Gastrocnemius medialis (tissue), 4 donors: ENCODE measurements at regions not wholly inside any gene's neighbourhood (a gene's known extent, or its start where the extent isn't known, plus 50 kb on each side); places are given as distances from the start of the nearest gene placed in this dataset.

Experiments
- ATAC-seq, 2 donors: fragments of 150-250 bp; one replicate each; pipeline ENCODE4 v1.9.1; 2016
- DNase-seq, 2 donors: peaks; one replicate each; pipeline ENCODE4 v3.0.0-alpha.2; 2019
- H3K27ac ChIP-seq, 4 donors: fragments of 200-600 bp; sonication (generic); 1 replicate in 1 of 4; 2 replicates in 3 of 4; pipeline ENCODE4 v1.5.1; 2016 to 2018; ENCODE audit warnings: mild to moderate bottlenecking in 2 of 4, moderate library complexity in 1 of 4
- H3K27me3 ChIP-seq, 3 donors: fragments of 200-600 bp; sonication (generic) in 2 of 3; 1 replicate in 1 of 3; 2 replicates in 2 of 3; pipeline versions ENCODE4 v1.5.1 to v1.6.0; 2016 to 2019; ENCODE audit warnings: mild to moderate bottlenecking in 1 of 3, moderate library complexity in 1 of 3
- H3K36me3 ChIP-seq, 2 donors: fragments of 200-600 bp; sonication (generic) in 1 of 2; one replicate each; pipeline ENCODE4 v1.5.1; 2017 to 2018
- H3K4me1 ChIP-seq, 2 donors: fragments of 200-600 bp; sonication (generic) in 1 of 2; one replicate each; pipeline ENCODE4 v1.5.1; 2016 to 2017; ENCODE audit warnings: mild to moderate bottlenecking in 2 of 2
- H3K4me3 ChIP-seq, 4 donors: fragments of 200-600 bp; sonication (generic) in 3 of 4; 1 replicate in 1 of 4; 2 replicates in 3 of 4; pipeline ENCODE4 v1.5.1; 2016 to 2019; ENCODE audit warnings: mild to moderate bottlenecking in 2 of 4
- H3K9me3 ChIP-seq, 3 donors: fragments of 200-600 bp; sonication (generic) in 2 of 3; 1 replicate in 1 of 3; 2 replicates in 2 of 3; pipeline ENCODE4 v1.5.1; 2016 to 2019
- POLR2A ChIP-seq, 2 donors: fragments of 450-650 bp; IDR thresholded peaks; one replicate each; pipeline ENCODE4 v1.6.1; 2017; ENCODE audit warnings: antibody characterized with exemption in 2 of 2, mild to moderate bottlenecking in 2 of 2, moderate library complexity in 2 of 2
- in situ Hi-C, 4 donors: fragments of 200-750 bp; cut with MboI; loops; one replicate each; pipeline versions ENCODE4 v1.15.0 to v1.8.0; 2017; ENCODE audit warnings: low sequenced_read_pairs in 4 of 4
- intact Hi-C: fragments of 100-400 bp; cut with DNase I; formaldehyde crosslinking; loops from one replicate; pipeline ENCODE4 v1.15.1; 2023; ENCODE audit warnings: low total_unique reads
- TF ChIP-seq, protein P1 (sequence below), 5 experiments: fragments of 450-650 bp in 3 of 5; fragments of 200-600 bp in 2 of 5; sonication (generic) in 2 of 5; IDR thresholded peaks in 4 of 5; conservative IDR thresholded peaks in 1 of 5; 1 replicate in 4 of 5; 2 replicates in 1 of 5; pipeline ENCODE4 v1.5.1; 2016 to 2019; ENCODE audit warnings: antibody characterized with exemption in 5 of 5, mild to moderate bottlenecking in 3 of 5, moderate library complexity in 3 of 5

DNA sequence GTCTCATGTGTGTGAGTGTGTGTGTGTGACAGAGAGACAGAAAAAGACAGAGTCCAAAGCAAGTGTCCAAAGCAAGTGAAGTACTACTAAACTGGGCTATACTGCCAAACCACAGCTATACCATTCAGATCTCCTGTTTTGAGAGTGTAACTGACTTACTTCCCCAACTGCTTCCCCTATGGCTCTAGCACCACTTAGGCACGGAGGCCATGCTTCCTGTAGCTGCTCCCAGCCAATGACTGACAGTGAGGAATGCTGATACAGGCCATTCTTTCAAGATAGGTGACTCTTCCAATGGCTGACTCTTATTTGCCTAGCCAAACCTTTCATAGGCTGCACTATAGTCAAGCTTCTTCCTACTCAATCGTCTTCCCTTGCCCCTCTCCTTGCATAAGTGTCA lies 393.2 kb downstream of the BCAT1 start:
- Histone ChIP-seq H3K27me3 (peaks cover 0 to 3% (median 0%) of the 10 kb centered on the region in 3 donors), H3K4me3 (no peak overlapping the region), H3K36me3 (no peaks in the 10 kb centered on the region), H3K4me1 (no peaks in the 10 kb centered on the region), H3K27ac (no peak overlapping the region), H3K9me3 (no peaks in the 10 kb centered on the region)
- TF ChIP-seq POLR2A (IDR thresholded peaks at IDR 0.05): no peak
- TF ChIP-seq, protein P1, sequence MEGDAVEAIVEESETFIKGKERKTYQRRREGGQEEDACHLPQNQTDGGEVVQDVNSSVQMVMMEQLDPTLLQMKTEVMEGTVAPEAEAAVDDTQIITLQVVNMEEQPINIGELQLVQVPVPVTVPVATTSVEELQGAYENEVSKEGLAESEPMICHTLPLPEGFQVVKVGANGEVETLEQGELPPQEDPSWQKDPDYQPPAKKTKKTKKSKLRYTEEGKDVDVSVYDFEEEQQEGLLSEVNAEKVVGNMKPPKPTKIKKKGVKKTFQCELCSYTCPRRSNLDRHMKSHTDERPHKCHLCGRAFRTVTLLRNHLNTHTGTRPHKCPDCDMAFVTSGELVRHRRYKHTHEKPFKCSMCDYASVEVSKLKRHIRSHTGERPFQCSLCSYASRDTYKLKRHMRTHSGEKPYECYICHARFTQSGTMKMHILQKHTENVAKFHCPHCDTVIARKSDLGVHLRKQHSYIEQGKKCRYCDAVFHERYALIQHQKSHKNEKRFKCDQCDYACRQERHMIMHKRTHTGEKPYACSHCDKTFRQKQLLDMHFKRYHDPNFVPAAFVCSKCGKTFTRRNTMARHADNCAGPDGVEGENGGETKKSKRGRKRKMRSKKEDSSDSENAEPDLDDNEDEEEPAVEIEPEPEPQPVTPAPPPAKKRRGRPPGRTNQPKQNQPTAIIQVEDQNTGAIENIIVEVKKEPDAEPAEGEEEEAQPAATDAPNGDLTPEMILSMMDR (IDR thresholded peaks at IDR 0.05 in 4 of 5, conservative IDR thresholded peaks at IDR 0.05 in 1 of 5): no peak
- intact Hi-C loops: no loop called here
- in situ Hi-C loops: no loop called here
- ATAC-seq (no peak), DNase-seq (no peak)

DNA sequence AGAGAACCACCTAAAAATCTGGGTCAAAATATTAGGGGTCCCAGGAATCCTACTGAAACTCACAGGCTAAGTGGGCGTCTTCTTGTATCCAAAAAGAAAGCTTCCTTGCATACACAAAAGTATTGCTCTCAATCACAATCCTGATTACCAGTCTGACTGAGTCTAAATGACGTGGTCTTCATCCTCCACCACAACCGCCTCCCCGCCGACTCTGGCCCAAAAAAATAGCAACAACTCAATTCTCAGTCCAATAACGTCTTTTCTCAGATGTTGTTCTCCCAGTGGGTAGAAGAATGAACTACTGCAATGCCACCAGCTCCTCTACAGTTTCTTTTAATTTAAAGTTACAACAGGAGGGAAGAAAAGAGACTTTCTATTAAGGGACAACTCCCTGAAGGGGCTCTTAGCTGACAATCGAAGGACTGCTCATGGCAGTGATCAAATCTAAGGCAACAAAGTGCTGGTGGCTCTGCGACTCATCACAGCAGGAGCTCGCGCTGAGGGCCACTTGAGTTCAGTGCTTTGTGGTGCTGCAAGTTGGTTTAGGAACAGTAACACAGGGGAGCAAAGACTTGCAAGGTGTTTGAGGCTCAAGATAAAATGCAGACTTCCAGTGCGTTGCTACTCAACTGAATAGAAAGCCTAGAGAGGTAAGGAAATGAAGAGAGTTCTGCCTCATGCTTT lies 394.1 kb downstream of the BCAT1 start:
- TF ChIP-seq POLR2A (IDR thresholded peaks at IDR 0.05): no peak
- TF ChIP-seq, protein P1 (IDR thresholded peaks at IDR 0.05 in 4 of 5, conservative IDR thresholded peaks at IDR 0.05 in 1 of 5): no peak
- Histone ChIP-seq H3K9me3 (no peaks in the 10 kb centered on the region), H3K27ac (no peak overlapping the region), H3K4me1 (no peaks in the 10 kb centered on the region), H3K36me3 (no peaks in the 10 kb centered on the region), H3K4me3 (no peak overlapping the region), H3K27me3 (no peaks in the 10 kb centered on the region)
- ATAC-seq (no peak), DNase-seq (no peak)
- in situ Hi-C loops: no loop called here
- intact Hi-C loops: no loop called here

DNA sequence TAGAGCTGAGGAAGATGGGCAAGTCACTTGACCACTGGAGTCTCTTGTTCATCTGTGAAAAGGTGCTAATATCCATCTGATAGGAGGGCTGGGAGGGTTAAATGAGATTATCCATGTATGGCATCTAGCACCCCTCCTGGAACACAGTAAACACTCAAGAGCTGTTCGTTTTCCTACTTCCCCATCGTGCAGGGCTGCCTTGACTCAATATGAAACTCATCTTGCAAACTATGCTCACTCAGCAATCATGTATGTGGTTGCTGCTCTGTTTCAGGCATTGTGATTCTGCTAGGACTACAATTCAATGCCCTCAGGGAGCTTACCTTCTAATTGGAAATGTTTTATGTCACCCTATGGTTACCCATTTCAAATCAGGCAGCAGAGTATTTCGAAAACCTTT lies 395.6 kb downstream of the BCAT1 start:
- in situ Hi-C loops (no loop called here), intact Hi-C loops (no loop called here)
- DNase-seq: no peak
- Histone ChIP-seq H3K36me3 (no peaks in the 10 kb centered on the region), H3K9me3 (no peaks in the 10 kb centered on the region), H3K4me3 (no peak overlapping the region), H3K27ac (no peak overlapping the region), H3K27me3 (no peaks in the 10 kb centered on the region), H3K4me1 (no peaks in the 10 kb centered on the region)
- ATAC-seq: no peak
- TF ChIP-seq, protein P1 (IDR thresholded peaks at IDR 0.05 in 4 of 5, conservative IDR thresholded peaks at IDR 0.05 in 1 of 5): no peak
- no peak for TF ChIP-seq POLR2A (IDR thresholded peaks at IDR 0.05)

DNA sequence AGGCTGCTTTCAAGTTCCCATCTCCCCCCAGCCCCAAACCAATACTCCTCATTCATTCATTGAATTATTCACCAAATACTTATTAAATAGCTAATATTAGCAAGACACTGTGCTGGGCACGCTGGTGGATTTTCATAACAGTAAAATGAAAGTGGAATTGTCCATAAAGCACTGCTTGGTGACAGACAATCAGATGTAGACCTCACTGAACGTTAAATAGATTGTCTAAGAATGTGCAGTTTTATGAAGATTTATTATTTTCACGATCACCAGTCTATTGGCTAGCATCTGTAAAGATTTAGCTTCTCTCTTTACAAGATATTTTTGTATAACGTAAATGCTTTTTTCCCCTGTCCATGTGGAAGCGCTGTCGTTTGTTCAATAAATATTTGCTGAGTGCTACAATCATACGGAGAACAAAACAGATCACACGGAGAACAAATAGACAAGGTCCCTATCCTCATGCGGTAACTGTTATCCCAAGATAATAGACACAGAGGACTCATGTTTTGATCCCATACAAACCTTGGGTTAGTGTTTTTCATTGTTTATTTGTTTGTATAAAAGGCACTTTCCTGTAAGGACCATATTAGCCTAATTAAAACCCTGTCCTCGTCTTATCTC lies 397.6 kb downstream of the BCAT1 start:
- no peak for TF ChIP-seq POLR2A (IDR thresholded peaks at IDR 0.05)
- TF ChIP-seq, protein P1 (IDR thresholded peaks at IDR 0.05 in 4 of 5, conservative IDR thresholded peaks at IDR 0.05 in 1 of 5): no peak
- Histone ChIP-seq H3K27me3 (no peaks in the 10 kb centered on the region), H3K27ac (no peak overlapping the region), H3K36me3 (no peaks in the 10 kb centered on the region), H3K9me3 (no peaks in the 10 kb centered on the region), H3K4me3 (peak overlapping the region in 1 of 4 donors; percentile 12), H3K4me1 (no peaks in the 10 kb centered on the region)
- intact Hi-C loops (no loop called here), in situ Hi-C loops (no loop called here)
- DNase-seq (no peak), ATAC-seq (no peak)
